ENCODE measurements at regions not wholly inside any gene's neighbourhood (a gene's known extent, or its start where the extent isn't known, plus 50 kb on each side); places are given as distances from the start of the nearest gene placed in this dataset.

- CTCF ChIA-PET, result no interaction called here
- Histone ChIP-seq H3K4me3 (no peak overlapping the region), H3K4me2 (no peak overlapping the region), H3K27ac (no peak overlapping the region), H3K9me3 (no peaks in the 10 kb centered on the region), H3K4me1 (no peaks in the 10 kb centered on the region)
- no peak for FAIRE-seq
- WGBS (ENCODE audit: missing lambda C conversion rate), result 100% methylated on average over 1 of the region's 1 CpG
- DNase-seq (ENCODE audit: low read depth in 1 of 2, low spot score in 1 of 2), result no peak
- ATAC-seq, result no peak
- POLR2A ChIA-PET, result no interaction called here
- TF ChIP-seq POLR2AphosphoS2 (conservative IDR thresholded peaks at IDR 0.05; ENCODE audit: low read length) (no peak), CBX2 (IDR thresholded peaks at IDR 0.05; ENCODE audit: borderline replicate concordance, low read depth) (no peak), HDAC2 (IDR thresholded peaks at IDR 0.05) (no peak), NR3C1 (IDR thresholded peaks at IDR 0.05) (no peak), SREBF2 (IDR thresholded peaks at IDR 0.05) (no peak), CHD4 (IDR thresholded peaks at IDR 0.05; ENCODE audit: borderline replicate concordance) (no peak), HOXA7 (CRISPR knock-in tag; IDR thresholded peaks at IDR 0.05) (no peak), HOXB5 (CRISPR knock-in tag; IDR thresholded peaks at IDR 0.05) (no peak), NPAS2 (CRISPR knock-in tag; IDR thresholded peaks at IDR 0.05; ENCODE audit: borderline replicate concordance) (no peak), POLR2A (IDR thresholded peaks at IDR 0.05; ENCODE audit: low read length) (no peak), KDM5A (IDR thresholded peaks at IDR 0.05) (no peak), PHF8 (IDR thresholded peaks at IDR 0.05; ENCODE audit: borderline replicate concordance, low read depth) (no peak), NFE2L2 (conservative IDR thresholded peaks at IDR 0.05; ENCODE audit: low read length) (no peak)
Observed at GRCh38 chr1:98188774-98189173, 267.9 kb upstream of the DPYD start.

- no peak overlapping the region for H3K4me3 ChIP-seq
- no peak overlapping the region for H3K27ac ChIP-seq
- CTCF ChIA-PET, result no interaction called here
- 91% methylated on average over 2 of the region's 2 CpGs for WGBS (ENCODE audit: missing lambda C conversion rate)
- FAIRE-seq (no peak), DNase-seq (ENCODE audit: low read depth in 1 of 2, low spot score in 1 of 2) (no peak), ATAC-seq (no peak)
- TF ChIP-seq CHD2 (IDR thresholded peaks at IDR 0.05; ENCODE audit: low read length, partially characterized antibody) (no peak), HOXB13 (CRISPR knock-in tag; IDR thresholded peaks at IDR 0.05; ENCODE audit: low read depth) (no peak), FOSL2 (IDR thresholded peaks at IDR 0.05) (no peak), FOSL2 (CRISPR knock-in tag; IDR thresholded peaks at IDR 0.05) (no peak), TP53 (CRISPR knock-in tag; IDR thresholded peaks at IDR 0.05) (no peak), PHF8 (IDR thresholded peaks at IDR 0.05; ENCODE audit: borderline replicate concordance, low read depth) (no peak), NR3C1 (IDR thresholded peaks at IDR 0.05) (no peak), HES2 (IDR thresholded peaks at IDR 0.05) (no peak)
- peaks cover 9% of the 10 kb centered on the region; the same call in 1 of the 3 replicates for H3K4me1 ChIP-seq
- POLR2A ChIA-PET, result no interaction called here
- H3K4me2 ChIP-seq, result no peak overlapping the region
- no peaks in the 10 kb centered on the region for H3K9me3 ChIP-seq
Observed at GRCh38 chr1:98184856-98185255, 264.0 kb upstream of the DPYD start.

- Histone ChIP-seq H3K4me2 (peak overlapping the region; percentile 29; the same call in 1 of the 3 replicates), H3K4me3 (no peak overlapping the region), H3K27ac (0 out of 6 replicates have a peak overlapping the region, but pooled peaks of 1 of the 2 experiments have one; percentile 11), H3K4me1 (peaks cover 9% of the 10 kb centered on the region; the same call in 1 of the 3 replicates), H3K9me3 (no peaks in the 10 kb centered on the region)
- 93% methylated on average over 1 of the region's 1 CpG for WGBS (ENCODE audit: missing lambda C conversion rate)
- DNase-seq (ENCODE audit: low read depth in 1 of 2, low spot score in 1 of 2), result peak in 1 of 2 experiments; percentile 6
- ATAC-seq, result no peak
- TF ChIP-seq HOXB13 (CRISPR knock-in tag; IDR thresholded peaks at IDR 0.05; ENCODE audit: low read depth), result no peak
- no peak for TF ChIP-seq FOSL2 (IDR thresholded peaks at IDR 0.05)
- no peak for TF ChIP-seq FOSL2 (CRISPR knock-in tag; IDR thresholded peaks at IDR 0.05)
- no peak for TF ChIP-seq HOXA7 (CRISPR knock-in tag; IDR thresholded peaks at IDR 0.05)
- CTCF ChIA-PET, result no interaction called here
- POLR2A ChIA-PET, result no interaction called here
- FAIRE-seq, result no peak
Observed at GRCh38 chr1:98181036-98181764, 260.4 kb upstream of the DPYD start.

DNA sequence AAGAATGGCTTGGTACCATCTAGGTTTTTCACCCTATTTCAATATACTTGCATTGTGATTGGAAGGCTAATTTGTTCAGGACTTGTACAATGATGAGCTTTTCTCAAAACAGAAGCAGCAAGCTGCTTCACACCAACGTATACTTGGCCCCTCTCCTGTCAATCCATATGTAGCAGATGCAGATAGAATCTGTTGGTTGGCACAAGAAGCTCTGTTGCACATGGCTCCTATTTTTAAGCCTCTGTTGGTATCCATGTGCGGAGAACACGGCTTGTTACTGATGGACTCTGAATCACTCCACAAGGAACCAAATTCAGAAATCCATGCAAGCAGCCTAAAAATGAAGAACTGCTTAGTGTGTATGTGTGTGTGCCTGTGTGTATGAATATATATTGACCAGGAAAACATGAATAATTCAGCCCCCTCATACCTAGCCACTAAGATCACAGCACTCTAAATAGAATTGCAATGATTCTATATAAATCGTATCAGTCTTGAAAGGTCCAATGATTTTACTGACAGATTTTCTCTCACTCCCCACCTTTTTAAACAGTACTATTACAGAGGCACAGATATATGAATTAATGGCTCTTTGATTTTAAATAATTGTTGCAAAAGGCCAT lies 258.4 kb upstream of the DPYD start:
- Histone ChIP-seq H3K4me2 (no peak overlapping the region), H3K9me3 (no peaks in the 10 kb centered on the region), H3K27ac (no peak overlapping the region), H3K4me1 (peaks cover 9% of the 10 kb centered on the region; the same call in 1 of the 3 replicates), H3K4me3 (no peak overlapping the region)
- DNase-seq (ENCODE audit: low read depth in 1 of 2, low spot score in 1 of 2) (no peak), FAIRE-seq (no peak), ATAC-seq (no peak)
- TF ChIP-seq PHF8 (IDR thresholded peaks at IDR 0.05; ENCODE audit: borderline replicate concordance, low read depth) (no peak), RFX5 (IDR thresholded peaks at IDR 0.05) (no peak), EHMT2 (IDR thresholded peaks at IDR 0.05; ENCODE audit: low read depth) (no peak)
- POLR2A ChIA-PET, result no interaction called here
- CTCF ChIA-PET, result no interaction called here
- 94% methylated on average over 4 of the region's 4 CpGs for WGBS (ENCODE audit: missing lambda C conversion rate)
